ENCODE measurements at regions not wholly inside any gene's neighbourhood (a gene's known extent, or its start where the extent isn't known, plus 50 kb on each side); places are given as distances from the start of the nearest gene placed in this dataset.
A peak's percentile ranks its signal among the peaks of the same experiment; 100 is the strongest.
"Not testable (repeated sequence)": the region's sequence is repeated elsewhere in the genome, so short reads cannot be mapped to it uniquely, and the experiment has no call there.

- ATAC-seq = no peak
- DNase-seq = no peak
These were observed 101.1 kb upstream of the LRFN2 start for GRCh38 chr6:40688214-40688761.

- no peak for DNase-seq
- ATAC-seq = no peak
These were observed 98.7 kb upstream of the LRFN2 start for GRCh38 chr6:40685862-40686261.

GRCh38 chr6:40681622-40682021 is 94.5 kb upstream of the LRFN2 start:
- DNase-seq = no peak
- ATAC-seq = no peak

GRCh38 chr6:40678941-40679340 is 91.8 kb upstream of the LRFN2 start:
- DNase-seq (no peak), ATAC-seq (no peak)

- ATAC-seq (no peak), DNase-seq (no peak)
These were observed 87.0 kb upstream of the LRFN2 start for GRCh38 chr6:40674170-40674569.

GRCh38 chr6:40672087-40672486 is 84.9 kb upstream of the LRFN2 start:
- DNase-seq (no peak), ATAC-seq (no peak)

- no peak for DNase-seq
- ATAC-seq = no peak
These were observed 84.5 kb upstream of the LRFN2 start for GRCh38 chr6:40671694-40672050.

GRCh38 chr6:40671001-40671693 is 84.0 kb upstream of the LRFN2 start:
- ATAC-seq = no peak
- DNase-seq = no peak

GRCh38 chr6:40669343-40669742 is 82.2 kb upstream of the LRFN2 start:
- ATAC-seq (no peak), DNase-seq (no peak)

- ATAC-seq (no peak), DNase-seq (no peak)
These were observed 81.0 kb upstream of the LRFN2 start for GRCh38 chr6:40668203-40668602.

- DNase-seq (no peak), ATAC-seq (no peak)
These were observed 79.4 kb upstream of the LRFN2 start for GRCh38 chr6:40666530-40666929.

GRCh38 chr6:40661726-40662125 is 74.6 kb upstream of the LRFN2 start:
- ATAC-seq (no peak), DNase-seq (no peak)

GRCh38 chr6:40656772-40657171 is 69.6 kb upstream of the LRFN2 start:
- not testable (repeated sequence) for DNase-seq, ATAC-seq

- DNase-seq = no peak
These were observed 67.7 kb upstream of the LRFN2 start for GRCh38 chr6:40654828-40655227.

GRCh38 chr6:40645043-40645442 is 57.9 kb upstream of the LRFN2 start:
- ATAC-seq = no peak
- DNase-seq = no peak

More at GRCh38 chr6:40654828-40655227, 67.7 kb upstream of the LRFN2 start:
- no peak for ATAC-seq

- ATAC-seq = no peak
- DNase-seq = no peak
These were observed 55.7 kb upstream of the LRFN2 start for GRCh38 chr6:40642837-40643236.

GRCh38 chr6:40642190-40642589 is 55.0 kb upstream of the LRFN2 start:
- ATAC-seq = no peak

GRCh38 chr6:40640599-40641227 is 53.5 kb upstream of the LRFN2 start:
- DNase-seq (peak; percentile 5), ATAC-seq (no peak)

More at GRCh38 chr6:40642190-40642589, 55.0 kb upstream of the LRFN2 start:
- no peak for DNase-seq

Data from stimulated activated naive CD8-positive, alpha-beta T cell treated with anti-CD3 and anti-CD28 coated beads, Interleukin-15, Interleukin-2, amounts not matched to agents 100 U/mL and 50 U/mL, for 24 hours (primary cell).